GM18508 (cell line): ENCODE measurements at regions not wholly inside any gene's neighbourhood (a gene's known extent, or its start where the extent isn't known, plus 50 kb on each side); places are given as distances from the start of the nearest gene placed in this dataset.
"Not testable (repeated sequence)": the region's sequence is repeated elsewhere in the genome, so short reads cannot be mapped to it uniquely, and the experiment has no call there.

Experiments used
- ATAC-seq: cut with Tn5 transposase; IDR thresholded peaks from one replicate; pipeline ENCODE4 v1.9.1; 2021; ENCODE audit warnings: moderate number of reproducible peaks; ENCODE audit not compliant: insufficient read depth, unreplicated experiment

DNA sequence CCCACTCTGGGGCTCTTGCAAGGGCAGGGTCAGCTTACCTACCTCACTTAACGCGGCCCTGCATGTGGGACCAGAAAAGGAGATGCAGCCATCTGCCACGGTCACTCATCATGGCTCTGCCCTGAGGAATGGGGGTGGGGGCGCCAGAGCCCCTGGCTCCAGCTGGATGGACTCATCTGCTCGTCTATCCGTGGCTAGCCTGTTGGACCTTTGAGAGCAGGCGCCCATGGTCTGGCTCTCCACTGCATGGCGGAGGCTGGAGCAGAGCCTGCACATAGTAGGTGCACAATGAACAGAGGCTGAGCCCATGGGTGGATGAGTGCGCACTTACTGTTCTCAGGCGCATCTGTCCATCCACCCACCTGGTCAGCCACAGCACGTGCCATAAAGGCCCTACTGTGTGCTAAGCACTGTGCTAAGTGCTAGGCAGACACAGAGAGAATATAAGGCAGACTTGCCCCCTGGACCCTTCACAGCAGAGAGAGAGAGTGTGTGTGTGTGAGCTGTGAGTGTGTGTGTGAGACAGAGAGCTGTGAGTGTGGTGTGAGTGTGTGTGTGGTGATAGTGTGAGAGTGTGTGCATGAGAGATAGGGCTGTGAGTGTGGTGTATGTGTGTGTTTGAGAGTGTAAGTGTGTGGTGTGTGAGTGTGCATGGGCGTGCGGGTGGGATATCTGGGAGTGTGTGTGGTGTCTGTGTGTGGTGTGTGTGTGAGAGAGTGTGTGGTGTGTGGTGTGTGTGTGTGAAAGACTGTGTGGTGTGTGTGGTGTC is 151.3 kb downstream of the TFCP2L1 start:
- ATAC-seq: no peak

DNA sequence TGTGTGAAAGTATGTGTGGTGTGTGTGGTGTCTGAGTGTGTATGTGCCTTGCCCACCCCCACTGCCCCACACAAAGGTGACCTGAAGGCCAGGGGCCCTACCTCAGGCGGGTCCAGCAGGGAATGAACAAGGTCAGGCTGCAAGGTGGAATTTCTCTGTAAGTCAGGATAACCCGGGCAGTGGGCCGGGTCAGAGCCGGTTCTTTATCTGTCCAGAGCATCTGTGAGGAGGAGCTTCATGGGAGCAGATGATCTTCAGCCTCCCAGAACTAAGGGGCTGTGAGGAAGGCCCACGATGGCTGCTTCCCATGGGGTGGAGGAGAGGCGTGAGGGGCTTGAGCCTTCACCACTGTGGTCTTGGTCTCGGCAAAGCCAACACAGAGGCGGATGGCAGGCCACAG is 150.3 kb downstream of the TFCP2L1 start:
- no peak for ATAC-seq

DNA sequence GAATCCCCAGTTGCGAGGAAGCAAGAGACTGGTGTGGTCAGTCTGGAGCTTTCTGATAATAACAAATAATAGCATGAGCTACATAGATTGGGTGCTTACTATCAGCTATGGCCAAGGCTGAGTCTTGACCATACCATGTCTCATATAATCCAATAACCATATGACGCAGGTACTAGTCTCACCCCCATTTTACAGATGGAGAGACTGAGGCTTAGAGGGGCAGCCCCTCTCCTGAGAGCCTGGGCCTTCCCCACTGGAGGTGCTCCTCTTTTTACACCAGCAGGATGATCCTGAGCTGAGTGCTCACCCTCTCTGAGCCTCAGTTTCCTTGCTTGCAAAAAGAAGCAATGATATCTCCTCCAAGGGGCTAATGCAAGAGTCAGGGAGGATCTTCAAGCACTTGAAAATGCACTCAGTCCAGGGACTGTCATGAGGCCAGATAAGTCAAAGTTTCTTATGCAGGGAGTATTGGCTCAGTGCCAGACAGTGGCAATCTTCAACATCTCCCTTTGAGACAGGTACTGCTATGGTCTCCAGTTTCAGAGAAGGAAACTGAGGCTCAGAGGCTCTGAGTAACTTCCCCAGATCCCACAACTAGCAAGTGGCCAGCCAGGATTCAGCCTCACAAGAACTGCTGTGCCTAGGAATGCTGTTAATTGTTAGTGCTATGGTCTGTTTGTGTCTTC is 149.7 kb downstream of the TFCP2L1 start:
- ATAC-seq: no peak

DNA sequence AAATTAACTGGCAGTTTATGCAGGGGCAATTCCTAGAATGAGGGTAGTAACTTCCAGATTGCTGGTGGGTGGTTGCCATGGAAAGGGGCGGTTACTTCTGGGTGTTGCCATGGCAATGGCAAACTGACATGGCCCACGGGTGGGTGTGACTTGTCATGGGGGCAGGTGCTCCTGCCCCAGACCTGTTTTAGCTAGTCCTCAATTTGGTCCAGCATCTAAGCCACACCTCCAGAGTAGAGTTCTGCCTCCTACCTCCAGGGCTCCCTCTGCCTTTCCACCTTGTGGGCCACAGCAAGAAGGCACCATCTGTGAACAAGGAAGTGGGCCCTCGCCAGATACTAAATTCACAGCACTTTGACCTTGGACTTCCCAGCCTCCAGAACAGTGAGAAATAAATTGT is 148.7 kb downstream of the TFCP2L1 start:
- ATAC-seq: no peak

DNA sequence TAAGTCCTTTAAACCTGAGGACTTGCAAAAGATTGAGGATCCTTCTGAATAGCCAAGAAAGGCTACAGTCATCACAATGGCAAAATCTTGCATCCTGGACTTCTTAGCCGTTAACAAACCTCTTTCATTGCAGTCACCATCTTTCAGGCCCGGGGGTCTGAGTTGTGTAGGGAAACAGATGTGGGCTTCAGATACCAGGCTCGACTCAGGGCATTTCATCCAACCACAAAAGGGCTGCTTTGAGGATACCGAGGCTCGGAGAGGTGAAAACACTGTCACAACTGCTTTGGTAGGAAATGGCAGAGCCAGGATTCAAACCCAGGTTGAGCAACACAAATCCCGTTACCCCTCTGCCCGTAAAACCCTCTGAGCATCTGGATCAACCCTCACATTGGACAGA is 147.4 kb downstream of the TFCP2L1 start:
- no peak for ATAC-seq

DNA sequence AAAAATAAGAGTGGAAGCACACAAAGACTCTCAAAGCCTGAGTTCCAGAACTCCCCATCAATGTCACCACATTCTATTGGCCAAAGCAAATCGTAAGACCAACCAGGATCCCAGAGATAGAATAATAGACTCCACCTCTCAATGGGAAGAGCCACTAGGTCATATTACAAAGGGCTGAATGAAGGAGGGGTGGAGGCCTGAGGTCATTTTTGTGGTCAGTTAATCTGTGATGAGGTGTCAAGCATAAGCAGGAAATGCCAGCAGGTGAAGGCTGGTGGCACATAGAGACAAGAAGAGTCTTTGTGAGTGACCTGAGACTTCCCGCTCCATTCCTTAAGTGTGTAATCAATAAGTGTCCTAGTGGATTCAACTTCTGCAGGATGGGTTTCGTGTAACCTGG is 144.3 kb downstream of the TFCP2L1 start:
- no peak for ATAC-seq

DNA sequence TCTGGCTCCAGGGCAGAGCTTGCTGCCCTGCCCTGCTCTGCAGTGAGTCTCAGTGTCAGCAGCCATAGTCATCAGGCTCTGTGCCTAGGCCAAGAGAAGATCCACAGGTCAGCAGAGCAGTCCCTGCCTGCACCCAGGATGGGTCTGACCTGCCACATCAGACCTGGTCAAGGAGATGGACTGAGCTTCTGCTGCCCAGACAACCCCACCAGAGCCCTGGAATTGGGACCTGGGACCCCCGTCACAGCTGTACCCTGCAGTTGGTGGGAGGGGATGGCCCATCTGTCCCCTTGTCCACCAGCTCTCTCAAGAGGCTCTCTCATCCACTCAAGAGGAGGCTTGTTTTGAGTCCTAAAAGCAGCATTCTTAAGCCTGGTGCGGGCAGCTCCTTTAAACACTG is 142.6 kb downstream of the TFCP2L1 start:
- no peak for ATAC-seq

DNA sequence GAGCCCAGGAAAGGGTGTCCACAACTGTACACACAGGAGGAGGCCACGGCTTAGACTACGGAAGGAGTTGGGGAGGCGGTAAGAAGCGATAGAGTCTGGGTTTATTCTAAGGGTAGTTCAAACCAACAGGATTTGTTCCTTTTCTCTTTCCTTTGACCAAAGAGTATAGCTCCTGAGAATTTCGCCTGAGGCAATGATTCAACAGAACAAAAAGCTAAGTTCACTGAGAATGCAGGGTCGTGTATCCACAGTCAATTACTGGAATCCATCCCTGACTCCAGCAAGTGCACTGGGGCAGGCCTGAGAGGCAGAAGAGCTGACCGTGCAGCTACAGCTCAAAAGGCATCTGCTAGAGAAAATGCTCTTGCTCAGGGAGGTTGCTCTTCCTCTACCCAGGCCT is 140.9 kb downstream of the TFCP2L1 start:
- ATAC-seq: no peak

DNA sequence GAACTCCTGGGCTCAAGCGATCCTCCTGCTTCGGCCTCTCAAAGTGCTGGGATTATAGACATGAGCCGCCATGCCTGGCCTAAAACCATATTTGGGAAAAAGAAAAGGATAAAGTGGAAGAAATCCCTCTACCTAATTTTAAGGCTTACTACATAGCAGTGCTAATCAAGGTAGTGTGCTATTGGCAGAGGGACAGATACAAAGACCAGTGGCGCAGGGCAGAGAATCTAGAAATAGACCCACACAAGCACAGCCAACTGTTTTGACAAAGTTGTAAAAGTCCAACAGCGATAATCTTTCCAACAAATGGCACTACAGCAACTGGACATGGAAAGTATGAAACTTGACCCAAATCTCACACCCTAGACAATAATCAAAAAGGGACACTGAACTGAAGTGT is 138.4 kb downstream of the TFCP2L1 start:
- no peak for ATAC-seq

DNA sequence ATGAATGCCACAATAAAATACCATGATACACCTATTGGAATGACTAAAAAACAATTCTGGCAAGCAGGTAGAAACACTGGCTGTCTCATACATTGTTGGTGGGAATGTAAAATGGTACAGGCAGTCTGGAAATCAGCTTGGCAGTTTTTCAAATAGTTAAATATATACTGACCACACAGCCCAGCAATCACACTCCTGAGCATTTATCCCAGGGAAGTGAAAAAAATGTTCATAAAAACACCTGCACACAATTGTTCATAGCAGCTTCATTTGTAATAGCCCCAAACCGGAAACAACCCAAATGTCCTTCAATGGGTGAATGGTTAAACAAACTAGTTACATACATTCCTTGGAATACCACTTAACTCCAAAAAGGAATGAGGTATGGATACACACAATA is 137.2 kb downstream of the TFCP2L1 start:
- ATAC-seq: no peak

DNA sequence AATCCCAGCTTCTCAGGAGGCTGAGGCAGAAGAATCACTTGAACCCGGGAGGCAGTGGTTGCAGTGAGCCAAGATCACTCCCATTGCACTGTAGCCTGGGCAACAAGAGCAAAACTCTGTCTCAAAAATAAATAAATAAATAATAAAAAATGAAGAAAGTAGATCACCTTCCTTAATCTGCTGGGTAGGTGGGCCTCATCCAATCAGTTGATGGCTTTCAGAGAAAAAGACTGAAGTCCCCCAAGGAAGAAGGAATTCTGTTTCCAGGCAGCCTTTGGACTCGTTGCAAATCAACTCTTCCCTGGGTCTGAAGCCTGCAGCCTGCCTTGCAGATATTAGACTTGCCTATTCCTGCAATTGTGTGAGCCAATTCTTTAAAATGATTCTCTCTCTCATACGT is 136.5 kb downstream of the TFCP2L1 start:
- no peak for ATAC-seq

DNA sequence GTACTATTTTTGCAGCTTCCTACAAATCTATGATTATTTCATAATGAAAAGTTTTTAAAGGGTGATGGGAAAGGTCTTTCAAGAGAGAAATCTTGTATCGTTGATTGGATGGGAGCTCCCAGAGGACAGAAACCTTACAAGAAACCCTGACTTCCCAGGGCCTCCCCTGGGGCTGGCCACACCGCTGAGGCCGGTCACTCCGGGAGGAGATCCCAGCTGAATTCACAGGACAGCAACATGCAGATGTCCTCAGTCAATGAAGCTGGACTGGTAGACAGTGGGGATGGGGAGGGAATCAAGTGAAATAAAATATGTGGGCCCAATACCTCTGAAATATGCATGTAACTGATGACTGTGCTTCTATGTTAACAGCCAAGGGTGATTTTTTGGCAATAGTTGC is 135.6 kb downstream of the TFCP2L1 start:
- ATAC-seq: no peak

DNA sequence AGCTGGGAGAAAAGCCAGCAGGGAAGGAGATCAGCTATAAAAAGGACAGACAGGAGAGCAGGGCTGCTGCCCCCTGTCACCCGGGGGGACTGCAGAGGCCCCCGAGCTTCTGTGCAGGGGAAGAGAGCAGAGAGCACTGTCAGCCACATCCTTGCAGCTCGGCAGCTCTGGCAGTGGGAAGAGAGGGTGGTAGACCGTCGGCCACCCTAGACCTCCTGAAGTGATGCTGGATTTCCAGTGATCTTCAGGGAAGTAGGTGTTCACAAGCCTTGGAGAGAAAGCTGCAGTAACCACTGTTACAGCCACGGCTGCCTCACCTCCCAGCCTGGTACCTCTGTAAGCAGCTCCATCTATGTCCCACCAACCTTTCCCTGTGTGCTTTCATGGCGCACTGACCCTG is 134.9 kb downstream of the TFCP2L1 start:
- ATAC-seq: no peak

DNA sequence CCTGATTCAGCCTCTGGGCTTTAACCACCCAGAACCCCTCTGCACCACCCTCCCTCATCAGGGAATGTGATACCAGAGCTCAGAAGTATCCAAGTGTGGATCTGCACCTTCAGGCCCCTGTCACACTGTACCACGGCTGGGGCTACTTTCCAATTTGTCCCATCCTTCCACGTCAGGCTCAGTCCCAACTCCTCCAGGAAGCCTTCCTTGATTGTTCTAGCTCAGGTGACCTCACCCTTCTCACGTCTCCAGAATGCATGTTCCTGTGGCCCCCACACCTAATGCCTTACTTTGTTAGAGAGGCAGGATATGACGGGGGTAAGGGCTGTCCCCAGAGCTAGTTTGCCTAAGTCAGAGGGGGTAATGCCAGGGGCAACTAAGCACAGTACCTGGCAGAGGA is 134.3 kb downstream of the TFCP2L1 start:
- ATAC-seq: no peak

DNA sequence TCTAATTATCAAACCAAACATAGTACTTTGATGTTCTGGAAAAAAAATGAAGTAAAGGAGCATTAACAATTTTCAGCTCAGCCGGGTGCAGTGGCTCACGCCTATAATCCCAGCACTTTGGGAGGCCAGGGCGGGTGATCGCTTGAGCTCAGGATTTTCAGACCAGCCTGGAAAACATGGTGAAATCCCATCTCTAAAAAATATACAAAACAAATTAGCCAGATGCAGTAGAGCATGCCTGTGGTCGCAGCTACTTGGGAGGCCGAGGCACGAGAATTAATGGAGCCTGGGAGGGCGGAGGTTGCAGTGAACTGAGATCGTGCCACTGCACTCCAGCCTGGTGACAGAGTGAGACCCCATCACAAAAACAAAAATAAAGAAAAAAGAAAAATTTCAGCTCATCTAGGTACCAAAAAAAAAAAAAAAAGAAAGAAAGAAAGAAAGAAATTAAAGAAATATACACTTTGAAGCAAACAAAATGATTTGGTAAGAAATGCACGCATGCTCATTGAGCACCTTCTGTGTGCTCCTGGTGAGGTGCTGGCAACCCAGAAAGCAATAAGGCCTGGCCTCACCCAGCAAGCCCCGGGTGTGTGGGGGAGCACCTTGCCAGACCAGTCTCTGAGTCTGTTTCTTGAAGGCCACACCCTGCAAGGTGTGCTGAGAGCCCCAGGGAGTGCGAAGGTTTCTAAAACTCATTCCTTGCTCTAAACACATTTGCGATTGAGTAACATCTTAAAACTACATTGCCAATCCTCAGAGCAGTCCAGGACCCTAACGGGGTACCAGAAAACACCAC is 133.5 kb downstream of the TFCP2L1 start:
- no peak for ATAC-seq

DNA sequence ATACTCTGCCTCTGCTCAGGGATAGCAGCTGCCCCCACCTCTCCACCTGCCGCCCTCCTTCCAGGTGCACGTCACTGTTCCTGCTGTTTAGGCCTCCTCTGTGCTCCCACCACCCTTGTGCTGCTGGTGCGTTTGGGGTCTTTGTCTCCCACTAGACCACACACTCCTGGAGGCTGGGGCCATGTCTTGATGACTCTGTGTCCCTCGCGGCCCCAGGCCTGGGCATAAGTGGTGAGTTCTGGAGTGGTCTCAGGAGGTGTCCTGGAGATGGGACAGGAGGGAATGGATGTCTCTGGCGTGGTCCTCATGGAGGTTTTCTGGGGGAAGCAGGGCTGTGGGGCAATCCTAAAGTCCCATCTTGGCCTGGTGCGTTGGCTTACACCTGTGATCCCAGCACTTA is 132.1 kb downstream of the TFCP2L1 start:
- no peak for ATAC-seq

DNA sequence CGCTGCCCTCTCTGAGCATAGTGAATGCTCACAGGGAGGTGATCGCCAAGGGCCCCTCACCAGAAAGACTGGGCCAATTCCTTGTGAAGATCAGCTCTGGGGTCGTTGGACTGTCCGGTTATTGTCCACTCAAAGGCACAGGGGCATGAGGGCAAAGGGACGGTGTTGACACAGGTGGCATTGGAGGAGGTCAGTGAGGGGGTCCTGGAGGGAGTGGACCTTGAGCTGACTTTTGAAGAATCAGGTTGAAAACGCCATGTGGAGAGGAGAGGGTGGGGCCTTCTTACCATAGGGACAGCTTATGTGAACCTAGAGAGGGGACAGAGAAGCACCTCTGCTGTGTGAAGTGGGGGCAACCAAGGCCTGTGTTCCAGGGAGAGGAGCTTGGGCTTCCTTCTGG is 131.5 kb downstream of the TFCP2L1 start:
- no peak for ATAC-seq

DNA sequence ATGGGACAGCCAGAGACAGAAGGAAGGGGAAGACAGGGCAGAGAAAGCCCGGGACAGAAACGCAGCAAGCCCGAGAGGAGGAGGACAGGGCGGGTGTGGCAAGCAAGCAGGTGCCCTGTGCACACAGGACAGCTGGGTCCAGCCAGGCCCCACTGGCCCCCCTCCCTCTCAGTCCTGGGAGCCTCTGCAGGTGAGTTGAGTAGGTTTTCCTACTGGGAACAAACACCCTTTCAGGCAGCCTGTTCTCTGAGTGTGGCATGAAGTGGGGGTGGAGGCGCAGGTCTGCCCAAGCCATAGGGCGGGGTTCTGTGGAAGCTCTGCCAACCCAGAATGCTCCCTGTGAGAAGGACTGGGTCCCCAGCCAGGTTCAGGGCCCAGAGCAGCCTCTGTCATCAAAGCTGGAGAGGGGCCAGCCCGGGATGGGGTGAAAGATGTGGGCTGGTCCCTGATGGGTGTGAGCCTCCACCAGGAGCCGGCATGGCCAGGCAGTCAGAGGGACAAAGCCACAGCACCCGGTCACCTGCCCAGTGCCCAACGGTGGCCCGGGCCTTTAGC is 129.4 kb downstream of the TFCP2L1 start:
- ATAC-seq: no peak

DNA sequence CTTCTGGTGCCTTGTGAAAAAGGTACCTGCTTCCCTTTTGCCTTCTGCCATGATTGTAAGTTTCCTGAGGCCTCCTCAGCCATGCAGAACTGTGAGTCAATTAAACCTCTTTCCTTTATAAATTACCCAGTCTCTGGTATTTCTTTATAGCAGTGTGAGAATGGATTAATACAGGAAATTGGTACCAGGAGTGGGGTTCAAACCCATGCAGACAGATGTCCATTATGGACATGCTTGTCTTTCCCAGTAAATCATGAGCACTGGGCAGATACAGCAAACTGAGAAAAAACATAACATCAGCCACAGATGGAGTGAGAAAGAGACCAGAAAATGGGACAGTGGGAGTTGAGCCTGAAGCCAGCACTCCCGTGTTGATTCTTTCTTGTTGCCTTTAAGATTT is 127.5 kb downstream of the TFCP2L1 start:
- not testable (repeated sequence) for ATAC-seq

DNA sequence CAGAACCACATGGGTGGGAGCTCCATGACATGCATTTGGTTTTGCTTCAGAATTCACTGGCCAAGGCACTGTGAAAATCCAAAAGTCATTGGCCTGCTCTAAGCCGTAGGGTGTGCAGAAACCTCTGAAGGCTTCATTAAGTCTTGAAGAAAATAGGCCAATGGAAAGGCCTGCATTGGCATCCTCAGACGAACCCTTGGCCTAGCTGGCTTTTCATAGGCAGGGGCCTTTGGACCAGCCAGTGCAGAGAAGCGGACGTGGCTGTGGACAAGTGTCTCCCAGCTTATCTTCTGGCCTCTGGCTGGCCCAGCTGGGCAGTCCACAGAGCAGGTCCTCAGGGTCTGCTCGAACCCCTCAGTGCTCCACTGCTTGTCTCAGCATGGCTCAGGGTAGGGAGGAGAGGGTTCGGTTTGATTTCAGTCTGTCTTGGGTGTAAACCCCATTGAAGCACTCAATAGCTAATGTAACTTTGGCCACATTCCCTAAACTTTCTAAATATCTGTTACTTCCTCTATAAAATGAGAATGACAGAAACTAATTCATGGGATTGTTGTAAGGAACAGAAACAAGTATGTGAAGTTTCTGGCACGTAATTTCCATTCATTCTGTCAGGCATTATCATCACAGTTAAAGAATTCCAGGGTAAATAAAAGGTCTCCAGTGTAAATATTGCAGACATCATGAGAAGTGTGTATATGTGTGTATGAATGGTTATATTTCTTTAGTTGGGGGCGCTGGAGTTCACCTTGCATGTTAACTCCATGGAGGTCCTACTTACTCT is 125.5 kb downstream of the TFCP2L1 start:
- no peak for ATAC-seq
